ENCODE measurements at regions not wholly inside any gene's neighbourhood (a gene's known extent, or its start where the extent isn't known, plus 50 kb on each side); places are given as distances from the start of the nearest gene placed in this dataset.

- TF ChIP-seq EZH2 (IDR thresholded peaks at IDR 0.05) = no peak
- no peak for TF ChIP-seq POLR2AphosphoS5 (IDR thresholded peaks at IDR 0.05; ENCODE audit: borderline replicate concordance, low read depth, low read length)
- TF ChIP-seq FOXP2 (optimal IDR thresholded peaks at IDR 0.05; ENCODE audit: control extremely low read depth, extremely low read length, insufficient read depth) = no peak
Observed at GRCh38 chr5:129853588-129853987, 50.7 kb upstream of the CHSY3 start.
